NCI-H2171 (cell line): ENCODE measurements at regions not wholly inside any gene's neighbourhood (a gene's known extent, or its start where the extent isn't known, plus 50 kb on each side); places are given as distances from the start of the nearest gene placed in this dataset.

Experiments
- DNase-seq: peaks from one replicate; lab custom pipeline; 2025; lab: John Stamatoyannopoulos, UW

- DNase-seq = no peak
These were observed 249.8 kb upstream of the RAB6C start for GRCh38 chr2:129729646-129730045.

- no peak for DNase-seq
These were observed 248.5 kb upstream of the RAB6C start for GRCh38 chr2:129730979-129731378.

- DNase-seq = no peak
These were observed 247.4 kb upstream of the RAB6C start for GRCh38 chr2:129731907-129732629.

- DNase-seq = no peak
These were observed 246.8 kb upstream of the RAB6C start for GRCh38 chr2:129732630-129733026.

GRCh38 chr2:129733041-129733440 is 246.4 kb upstream of the RAB6C start:
- no peak for DNase-seq

GRCh38 chr2:129733579-129733978 is 245.9 kb upstream of the RAB6C start:
- no peak for DNase-seq

- DNase-seq = no peak
These were observed 245.0 kb upstream of the RAB6C start for GRCh38 chr2:129734343-129735034.

GRCh38 chr2:129735576-129735975 is 243.9 kb upstream of the RAB6C start:
- no peak for DNase-seq

- no peak for DNase-seq
These were observed 241.6 kb upstream of the RAB6C start for GRCh38 chr2:129737660-129738527.

GRCh38 chr2:129738799-129739198 is 240.7 kb upstream of the RAB6C start:
- DNase-seq = no peak

GRCh38 chr2:129740504-129740903 is 239.0 kb upstream of the RAB6C start:
- no peak for DNase-seq

- no peak for DNase-seq
These were observed 238.3 kb upstream of the RAB6C start for GRCh38 chr2:129741165-129741564.

GRCh38 chr2:129741623-129742022 is 237.8 kb upstream of the RAB6C start:
- no peak for DNase-seq

- DNase-seq = no peak
These were observed 236.9 kb upstream of the RAB6C start for GRCh38 chr2:129742415-129743180.

GRCh38 chr2:129744141-129744540 is 235.3 kb upstream of the RAB6C start:
- no peak for DNase-seq

GRCh38 chr2:129744649-129745048 is 234.8 kb upstream of the RAB6C start:
- no peak for DNase-seq

- DNase-seq = no peak
These were observed 231.9 kb upstream of the RAB6C start for GRCh38 chr2:129747500-129748125.

GRCh38 chr2:129748250-129748649 is 231.2 kb upstream of the RAB6C start:
- no peak for DNase-seq

GRCh38 chr2:129748653-129749052 is 230.8 kb upstream of the RAB6C start:
- DNase-seq = peak; percentile 51

GRCh38 chr2:129751409-129751808 is 228.1 kb upstream of the RAB6C start:
- DNase-seq = no peak

- DNase-seq = no peak
These were observed 227.3 kb upstream of the RAB6C start for GRCh38 chr2:129752176-129752575.
